Suprapubic skin (tissue), 4 donors: ENCODE measurements at regions not wholly inside any gene's neighbourhood (a gene's known extent, or its start where the extent isn't known, plus 50 kb on each side); places are given as distances from the start of the nearest gene placed in this dataset.

Experiments
- CTCF ChIP-seq, 2 donors: fragments of 200-600 bp in 1 of 2; fragments of 450-650 bp in 1 of 2; sonication (generic) in 1 of 2; IDR thresholded peaks; one replicate each; pipeline ENCODE4 v1.5.1; 2016 to 2019; ENCODE audit warnings: antibody characterized with exemption in 2 of 2, mild to moderate bottlenecking in 1 of 2, moderate library complexity in 1 of 2
- POLR2A ChIP-seq, 2 donors: fragments of 450-650 bp; IDR thresholded peaks; one replicate each; pipeline ENCODE4 v1.6.1; 2017; ENCODE audit warnings: antibody characterized with exemption in 2 of 2, mild to moderate bottlenecking in 2 of 2, moderate library complexity in 2 of 2
- POLR2AphosphoS5 ChIP-seq, 3 donors: sonication (generic); formaldehyde crosslinking; IDR thresholded peaks; one replicate each; pipeline ENCODE4 v1.6.1; 2017; ENCODE audit warnings: antibody characterized with exemption in 3 of 3

- no peak for TF ChIP-seq CTCF (IDR thresholded peaks at IDR 0.05)
- TF ChIP-seq POLR2AphosphoS5 (IDR thresholded peaks at IDR 0.05): no peak
- TF ChIP-seq POLR2A (IDR thresholded peaks at IDR 0.05): no peak
These were observed 49.9 kb upstream of the KCNN2 start for GRCh38 chr5:114311968-114312367.
